K562 (cell line): ENCODE measurements at regions not wholly inside any gene's neighbourhood (a gene's known extent, or its start where the extent isn't known, plus 50 kb on each side); places are given as distances from the start of the nearest gene placed in this dataset.

ENCODE experiments used
- CBFA2T2 ChIP-seq: fragments of 450-650 bp; conservative IDR thresholded peaks from 2 replicates; pipeline ENCODE4 v1.6.1; 2017; ENCODE audit warnings: mild to moderate bottlenecking
- CHCHD3 ChIP-seq: fragments of 250-450 bp; sonication (Bioruptor Pico); IDR thresholded peaks from 2 replicates; pipeline ENCODE4 v2.1.2; 2022; ENCODE audit warnings: mild to moderate bottlenecking
- CHD1 ChIP-seq: fragments of 200-600 bp; sonication (generic); IDR thresholded peaks from one replicate; pipeline ENCODE4 v1.6.1; 2012; ENCODE audit warnings: mild to moderate bottlenecking, moderate library complexity, low read length, inconsistent platforms
- CREM ChIP-seq: IDR thresholded peaks from 2 replicates; pipeline ENCODE4 v1.6.1; 2014; ENCODE audit warnings: antibody characterized with exemption, low read depth
- ETV1 ChIP-seq: fragments of 450-650 bp; conservative IDR thresholded peaks from 2 replicates; pipeline ENCODE4 v1.6.1; 2016; ENCODE audit warnings: missing genetic modification characterization, control low read depth, low read depth, missing compliant biosample characterization
- GATA2 ChIP-seq: sonication (generic); formaldehyde crosslinking; IDR thresholded peaks from 2 replicates; pipeline ENCODE4 v1.4.0; 2020; ENCODE audit warnings: mild to moderate bottlenecking, missing genetic modification reagents
- ILK ChIP-seq: fragments of 450-650 bp; IDR thresholded peaks from 2 replicates; pipeline ENCODE4 v1.6.1; 2016; ENCODE audit warnings: missing genetic modification characterization, low read depth, mild to moderate bottlenecking, missing compliant biosample characterization, moderate library complexity, borderline replicate concordance
- KHSRP ChIP-seq: fragments of 450-650 bp; IDR thresholded peaks from 2 replicates; pipeline ENCODE4 v1.6.1; 2017
- MYC ChIP-seq, 2 experiments: fragments of 250-450 bp in 1 of 2; sonication (Bioruptor Pico) in 1 of 2; IDR thresholded peaks; 2 replicates each; pipeline versions ENCODE4 v1.5.1 to v1.6.1; 2012 to 2021; ENCODE audit warnings: low read depth in 2 of 2, borderline replicate concordance in 1 of 2, improper control_type of control experiment in 1 of 2, low read length in 1 of 2, mild to moderate bottlenecking in 1 of 2, moderate library complexity in 1 of 2
- NR2C1 ChIP-seq, 2 experiments: fragments of 450-650 bp; IDR thresholded peaks; 2 replicates each; pipeline ENCODE4 v1.6.1; 2017; ENCODE audit warnings: mild to moderate bottlenecking in 2 of 2, antibody characterized with exemption in 1 of 2, inconsistent platforms in 1 of 2, missing compliant biosample characterization in 1 of 2, missing genetic modification characterization in 1 of 2
- PCBP2 ChIP-seq: fragments of 200-400 bp; formaldehyde crosslinking; IDR thresholded peaks from 2 replicates; pipeline ENCODE4 v1.6.1; 2018; ENCODE audit warnings: low read length, low read depth, mild to moderate bottlenecking, moderate library complexity; ENCODE audit not compliant: poor library complexity, severe bottlenecking
- POLR2G ChIP-seq: fragments of 200-400 bp; formaldehyde crosslinking; IDR thresholded peaks from 2 replicates; pipeline ENCODE4 v1.6.1; 2017; ENCODE audit warnings: low read depth, mild to moderate bottlenecking, antibody characterized with exemption, low read length, moderate library complexity
- PTBP1 ChIP-seq: fragments of 200-400 bp; formaldehyde crosslinking; IDR thresholded peaks from 2 replicates; pipeline ENCODE4 v1.6.1; 2017; ENCODE audit warnings: low read depth, low read length
- ZBTB33 ChIP-seq: sonication (generic); formaldehyde crosslinking; IDR thresholded peaks from 2 replicates; pipeline ENCODE4 v1.8.1; 2023; ENCODE audit warnings: mild to moderate bottlenecking, missing genetic modification reagents
- ZFP30 ChIP-seq: fragments of 250-450 bp; sonication (Bioruptor Pico); IDR thresholded peaks from 2 replicates; pipeline ENCODE4 v1.8.0; 2022; ENCODE audit warnings: moderate library complexity, mild to moderate bottlenecking, inconsistent platforms, borderline replicate concordance
- ZNF79 ChIP-seq: fragments of 250-450 bp; sonication (Bioruptor Pico); IDR thresholded peaks from 2 replicates; pipeline ENCODE4 v1.4.0; 2020; ENCODE audit warnings: low read depth, mild to moderate bottlenecking, moderate library complexity
- TF ChIP-seq, protein P1 (sequence below): sonication (generic); formaldehyde crosslinking; IDR thresholded peaks from 2 replicates; pipeline ENCODE4 v1.8.0; 2022; ENCODE audit warnings: missing genetic modification reagents, mild to moderate bottlenecking, moderate library complexity, borderline replicate concordance

GRCh38 chr2:126994340-126994777 lies 95.7 kb downstream of the TEX51 start (continued):
- TF ChIP-seq ZBTB33 (CRISPR knock-in tag) (no peak), CREM (peak; percentile 69; the same call in 1 of the 2 replicates), ILK (no peak), ZFP30 (CRISPR knock-in tag) (no peak), ZNF79 (CRISPR knock-in tag) (no peak), CHD1 (no peak), ETV1 (tag) (peak; percentile 96), MYC (IDR thresholded peaks at IDR 0.05; ENCODE audit: low read depth, low read length) (peak; percentile 39; the same call in 1 of the 2 replicates), MYC (CRISPR knock-in tag; IDR thresholded peaks at IDR 0.05; ENCODE audit: borderline replicate concordance, low read depth) (no peak), CBFA2T2 (peak; percentile 97), GATA2 (CRISPR knock-in tag) (peak; percentile 86), PTBP1 (no peak), KHSRP (no peak), POLR2G (no peak), CHCHD3 (CRISPR knock-in tag) (no peak), PCBP2 (no peak), NR2C1 (IDR thresholded peaks at IDR 0.05) (no peak; the same call in 1 of the 2 replicates), NR2C1 (tag; IDR thresholded peaks at IDR 0.05) (peak; percentile 79)
- TF ChIP-seq, protein P1, sequence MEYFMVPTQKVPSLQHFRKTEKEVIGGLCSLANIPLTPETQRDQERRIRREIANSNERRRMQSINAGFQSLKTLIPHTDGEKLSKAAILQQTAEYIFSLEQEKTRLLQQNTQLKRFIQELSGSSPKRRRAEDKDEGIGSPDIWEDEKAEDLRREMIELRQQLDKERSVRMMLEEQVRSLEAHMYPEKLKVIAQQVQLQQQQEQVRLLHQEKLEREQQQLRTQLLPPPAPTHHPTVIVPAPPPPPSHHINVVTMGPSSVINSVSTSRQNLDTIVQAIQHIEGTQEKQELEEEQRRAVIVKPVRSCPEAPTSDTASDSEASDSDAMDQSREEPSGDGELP (CRISPR knock-in tag): no peak
